ENCODE measurements at regions not wholly inside any gene's neighbourhood (a gene's known extent, or its start where the extent isn't known, plus 50 kb on each side); places are given as distances from the start of the nearest gene placed in this dataset.

- TF ChIP-seq CTCF (IDR thresholded peaks at IDR 0.05; ENCODE audit: low read depth, low read length, missing input control) (no peak), TAF1 (conservative IDR thresholded peaks at IDR 0.05) (no peak), GABPA (IDR thresholded peaks at IDR 0.05 in 1 of 2, conservative IDR thresholded peaks at IDR 0.05 in 1 of 2) (no peak), REST (IDR thresholded peaks at IDR 0.05) (no peak), RAD21 (IDR thresholded peaks at IDR 0.05) (no peak), YY1 (IDR thresholded peaks at IDR 0.05) (no peak), FOXA1 (IDR thresholded peaks at IDR 0.05) (no peak), SP1 (IDR thresholded peaks at IDR 0.05) (no peak), MAX (IDR thresholded peaks at IDR 0.05) (no peak), NR2F2 (IDR thresholded peaks at IDR 0.05) (no peak), EGR1 (IDR thresholded peaks at IDR 0.05; ENCODE audit: low read depth in 2 of 2) (no peak), JUND (IDR thresholded peaks at IDR 0.05) (no peak), ZBTB33 (IDR thresholded peaks at IDR 0.05) (no peak)
These were observed 178.2 kb downstream of the HDGFL1 start for GRCh38 chr6:22747571-22747970.
